RWPE2 (cell line): ENCODE measurements at regions not wholly inside any gene's neighbourhood (a gene's known extent, or its start where the extent isn't known, plus 50 kb on each side); places are given as distances from the start of the nearest gene placed in this dataset.

Source experiments
- ATAC-seq: fragments of 200-7000 bp; cut with Tn5 transposase; 3 replicates; pipeline ENCODE4 v1.9.1; 2021; ENCODE audit warnings: low read depth
- DNase-seq: peaks from one replicate; pipeline ENCODE4 v3.0.0-alpha.2; 2020; ENCODE audit warnings: low spot score
- H3K27ac ChIP-seq: fragments of 450-650 bp; 2 replicates; pipeline ENCODE4 v1.5.1; 2017; ENCODE audit warnings: mild to moderate bottlenecking; ENCODE audit not compliant: poor library complexity, severe bottlenecking
- H3K27me3 ChIP-seq: fragments of 250-450 bp; sonication (Bioruptor Pico); 2 replicates; pipeline ENCODE4 v1.5.1; 2021; ENCODE audit warnings: mild to moderate bottlenecking, moderate library complexity; ENCODE audit not compliant: insufficient read depth, poor library complexity, severe bottlenecking
- H3K36me3 ChIP-seq: fragments of 250-450 bp; sonication (Bioruptor Pico); 2 replicates; pipeline ENCODE4 v1.5.1; 2020; ENCODE audit warnings: low read depth, mild to moderate bottlenecking, moderate library complexity
- H3K4me1 ChIP-seq: fragments of 250-450 bp; sonication (Bioruptor Pico); 2 replicates; pipeline ENCODE4 v1.5.1; 2021; ENCODE audit warnings: mild to moderate bottlenecking, moderate library complexity; ENCODE audit not compliant: insufficient read depth, poor library complexity, severe bottlenecking
- H3K4me3 ChIP-seq: fragments of 250-450 bp; sonication (Bioruptor Pico); 2 replicates; pipeline ENCODE4 v1.5.1; 2021; ENCODE audit warnings: mild to moderate bottlenecking, moderate library complexity; ENCODE audit not compliant: severe bottlenecking
- H3K9me3 ChIP-seq: fragments of 250-450 bp; sonication (Bioruptor Pico); 2 replicates; pipeline ENCODE4 v1.5.1; 2021; ENCODE audit warnings: mild to moderate bottlenecking, moderate library complexity; ENCODE audit not compliant: severe bottlenecking
- TF ChIP-seq, protein P1 (sequence below): fragments of 450-650 bp; IDR thresholded peaks from one replicate; pipeline ENCODE4 v1.5.1; 2017; ENCODE audit warnings: mild to moderate bottlenecking, moderate library complexity; ENCODE audit not compliant: poor library complexity, severe bottlenecking

DNA sequence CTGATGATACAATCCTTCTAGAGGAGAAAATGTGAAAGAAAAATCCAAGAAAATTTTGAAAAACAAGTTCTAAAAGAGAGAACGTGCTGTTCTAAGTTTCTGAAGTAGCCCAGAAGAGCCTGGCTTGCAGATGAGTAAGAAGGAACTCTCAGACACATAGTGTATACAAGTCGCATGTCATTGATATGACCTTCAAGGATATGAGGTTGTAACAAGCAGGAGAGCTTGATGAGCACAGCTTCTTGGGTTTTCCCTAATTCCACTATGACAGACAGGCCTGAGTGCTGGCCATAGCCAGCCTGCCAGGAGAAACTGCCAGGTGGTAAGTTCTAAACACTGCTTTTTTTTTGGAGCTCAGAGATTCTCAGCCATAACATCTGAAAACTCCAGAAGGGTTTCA is 235.7 kb upstream of the SIX2 start:
- no peaks in the 10 kb centered on the region for H3K27me3 ChIP-seq
- no peaks in the 10 kb centered on the region for H3K36me3 ChIP-seq
- no peak overlapping the region for H3K4me3 ChIP-seq
- H3K4me1 ChIP-seq = peaks cover 12% of the 10 kb centered on the region
- no peaks in the 10 kb centered on the region for H3K9me3 ChIP-seq
- ATAC-seq (no peak), DNase-seq (no peak)
- TF ChIP-seq, protein P1, sequence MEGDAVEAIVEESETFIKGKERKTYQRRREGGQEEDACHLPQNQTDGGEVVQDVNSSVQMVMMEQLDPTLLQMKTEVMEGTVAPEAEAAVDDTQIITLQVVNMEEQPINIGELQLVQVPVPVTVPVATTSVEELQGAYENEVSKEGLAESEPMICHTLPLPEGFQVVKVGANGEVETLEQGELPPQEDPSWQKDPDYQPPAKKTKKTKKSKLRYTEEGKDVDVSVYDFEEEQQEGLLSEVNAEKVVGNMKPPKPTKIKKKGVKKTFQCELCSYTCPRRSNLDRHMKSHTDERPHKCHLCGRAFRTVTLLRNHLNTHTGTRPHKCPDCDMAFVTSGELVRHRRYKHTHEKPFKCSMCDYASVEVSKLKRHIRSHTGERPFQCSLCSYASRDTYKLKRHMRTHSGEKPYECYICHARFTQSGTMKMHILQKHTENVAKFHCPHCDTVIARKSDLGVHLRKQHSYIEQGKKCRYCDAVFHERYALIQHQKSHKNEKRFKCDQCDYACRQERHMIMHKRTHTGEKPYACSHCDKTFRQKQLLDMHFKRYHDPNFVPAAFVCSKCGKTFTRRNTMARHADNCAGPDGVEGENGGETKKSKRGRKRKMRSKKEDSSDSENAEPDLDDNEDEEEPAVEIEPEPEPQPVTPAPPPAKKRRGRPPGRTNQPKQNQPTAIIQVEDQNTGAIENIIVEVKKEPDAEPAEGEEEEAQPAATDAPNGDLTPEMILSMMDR = no peak
- H3K27ac ChIP-seq = no peak overlapping the region

DNA sequence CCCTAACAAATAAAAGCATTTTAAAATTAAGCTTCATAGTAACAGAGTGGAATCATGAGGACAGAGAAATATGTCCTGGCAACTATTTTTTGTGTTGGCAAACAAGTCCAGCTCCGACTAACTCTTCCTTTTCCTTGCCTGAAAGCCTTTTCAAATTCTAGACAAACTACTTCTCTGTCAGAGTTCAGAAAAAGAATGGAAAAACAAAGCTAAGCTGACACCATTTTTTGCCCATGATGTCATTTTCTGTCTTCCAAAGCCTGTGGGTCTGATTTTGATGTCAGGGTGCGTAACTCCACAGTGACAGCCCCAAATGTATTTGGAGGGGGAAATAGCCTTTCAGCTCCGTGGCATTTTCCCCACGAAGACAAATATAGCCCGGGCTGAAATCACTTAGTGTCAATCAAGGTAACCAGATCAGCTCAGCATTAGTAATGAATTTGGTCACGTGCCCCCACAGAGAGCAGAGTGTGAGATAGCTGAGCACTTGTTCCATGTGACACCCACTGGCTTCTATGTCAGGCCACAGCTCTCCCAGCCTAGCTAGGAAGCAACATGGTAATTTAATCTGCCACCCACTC is 233.0 kb upstream of the SIX2 start:
- H3K27ac ChIP-seq = no peak overlapping the region
- no peak for DNase-seq
- TF ChIP-seq, protein P1 = no peak

GRCh38 chr2:45241061-45241561 is 231.9 kb upstream of the SIX2 start:
- TF ChIP-seq, protein P1 = no peak
- ATAC-seq = peak; percentile 20
- no peaks in the 10 kb centered on the region for H3K27me3 ChIP-seq
- DNase-seq = no peak
- H3K27ac ChIP-seq = peak overlapping the region; percentile 31
- peaks cover 24% of the 10 kb centered on the region for H3K4me1 ChIP-seq
- no peak overlapping the region for H3K4me3 ChIP-seq
- no peaks in the 10 kb centered on the region for H3K36me3 ChIP-seq
- H3K9me3 ChIP-seq = no peaks in the 10 kb centered on the region

More for the DNA sequence above, 233.0 kb upstream of the SIX2 start:
- Histone ChIP-seq H3K4me3 (no peak overlapping the region), H3K4me1 (peaks cover 24% of the 10 kb centered on the region), H3K9me3 (no peaks in the 10 kb centered on the region), H3K27me3 (no peaks in the 10 kb centered on the region), H3K36me3 (no peaks in the 10 kb centered on the region)
- no peak for ATAC-seq

- no peaks in the 10 kb centered on the region for H3K27me3 ChIP-seq
- peaks cover 28% of the 10 kb centered on the region for H3K4me1 ChIP-seq
- H3K36me3 ChIP-seq = no peaks in the 10 kb centered on the region
- H3K9me3 ChIP-seq = no peaks in the 10 kb centered on the region
- peak overlapping the region; percentile 77 for H3K27ac ChIP-seq
- DNase-seq (peak; percentile 77), ATAC-seq (peak; percentile 98)
- TF ChIP-seq, protein P1 = peak; percentile 49
- no peak overlapping the region for H3K4me3 ChIP-seq
Observed at GRCh38 chr2:45237850-45238542, 228.7 kb upstream of the SIX2 start.

GRCh38 chr2:45237128-45237527 is 227.9 kb upstream of the SIX2 start:
- Histone ChIP-seq H3K9me3 (no peaks in the 10 kb centered on the region), H3K27ac (peak overlapping the region; percentile 77)
- TF ChIP-seq, protein P1 = no peak

More at GRCh38 chr2:45237128-45237527, 227.9 kb upstream of the SIX2 start:
- H3K4me1 ChIP-seq = peaks cover 28% of the 10 kb centered on the region
- H3K27me3 ChIP-seq = no peaks in the 10 kb centered on the region
- ATAC-seq (no peak), DNase-seq (no peak)
- no peak overlapping the region for H3K4me3 ChIP-seq
- H3K36me3 ChIP-seq = no peaks in the 10 kb centered on the region
